Thyroid gland (tissue), 4 donors: ENCODE measurements at regions not wholly inside any gene's neighbourhood (a gene's known extent, or its start where the extent isn't known, plus 50 kb on each side); places are given as distances from the start of the nearest gene placed in this dataset.

Source experiments
- POLR2A ChIP-seq, 2 donors: fragments of 450-650 bp; IDR thresholded peaks; one replicate each; pipeline ENCODE4 v1.6.1; 2017; ENCODE audit warnings: antibody characterized with exemption in 2 of 2, mild to moderate bottlenecking in 2 of 2, moderate library complexity in 1 of 2
- TF ChIP-seq, protein P1 (sequence below), 6 experiments: fragments of 200-600 bp in 3 of 6; fragments of 450-650 bp in 3 of 6; sonication (generic) in 3 of 6; IDR thresholded peaks; one replicate each; pipeline ENCODE4 v1.5.1; 2016 to 2019; ENCODE audit warnings: antibody characterized with exemption in 6 of 6, mild to moderate bottlenecking in 2 of 6, inconsistent platforms in 1 of 6, moderate library complexity in 1 of 6

DNA sequence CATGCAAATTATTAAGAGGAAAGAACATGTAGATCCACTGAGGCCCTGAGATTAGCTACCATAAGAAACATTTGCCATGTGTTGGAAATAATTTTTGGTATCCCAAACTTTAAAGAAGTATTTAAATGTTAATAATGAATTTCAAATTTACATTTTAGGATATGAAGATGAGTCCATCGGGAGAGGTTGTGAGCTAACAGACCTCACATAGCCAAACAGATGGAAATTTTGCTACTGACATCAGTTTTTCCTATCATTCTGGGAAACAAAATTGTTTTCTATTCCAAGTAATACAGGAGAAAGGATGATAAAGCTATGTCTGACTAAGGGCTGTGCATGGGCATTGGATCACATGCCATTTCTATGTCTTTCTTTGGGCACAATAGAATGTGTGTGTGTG is 809.6 kb downstream of the TENT5A start:
- TF ChIP-seq POLR2A (IDR thresholded peaks at IDR 0.05), result no peak
- TF ChIP-seq, protein P1, sequence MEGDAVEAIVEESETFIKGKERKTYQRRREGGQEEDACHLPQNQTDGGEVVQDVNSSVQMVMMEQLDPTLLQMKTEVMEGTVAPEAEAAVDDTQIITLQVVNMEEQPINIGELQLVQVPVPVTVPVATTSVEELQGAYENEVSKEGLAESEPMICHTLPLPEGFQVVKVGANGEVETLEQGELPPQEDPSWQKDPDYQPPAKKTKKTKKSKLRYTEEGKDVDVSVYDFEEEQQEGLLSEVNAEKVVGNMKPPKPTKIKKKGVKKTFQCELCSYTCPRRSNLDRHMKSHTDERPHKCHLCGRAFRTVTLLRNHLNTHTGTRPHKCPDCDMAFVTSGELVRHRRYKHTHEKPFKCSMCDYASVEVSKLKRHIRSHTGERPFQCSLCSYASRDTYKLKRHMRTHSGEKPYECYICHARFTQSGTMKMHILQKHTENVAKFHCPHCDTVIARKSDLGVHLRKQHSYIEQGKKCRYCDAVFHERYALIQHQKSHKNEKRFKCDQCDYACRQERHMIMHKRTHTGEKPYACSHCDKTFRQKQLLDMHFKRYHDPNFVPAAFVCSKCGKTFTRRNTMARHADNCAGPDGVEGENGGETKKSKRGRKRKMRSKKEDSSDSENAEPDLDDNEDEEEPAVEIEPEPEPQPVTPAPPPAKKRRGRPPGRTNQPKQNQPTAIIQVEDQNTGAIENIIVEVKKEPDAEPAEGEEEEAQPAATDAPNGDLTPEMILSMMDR (IDR thresholded peaks at IDR 0.05), result no peak
